ENCODE measurements at regions not wholly inside any gene's neighbourhood (a gene's known extent, or its start where the extent isn't known, plus 50 kb on each side); places are given as distances from the start of the nearest gene placed in this dataset.

DNA sequence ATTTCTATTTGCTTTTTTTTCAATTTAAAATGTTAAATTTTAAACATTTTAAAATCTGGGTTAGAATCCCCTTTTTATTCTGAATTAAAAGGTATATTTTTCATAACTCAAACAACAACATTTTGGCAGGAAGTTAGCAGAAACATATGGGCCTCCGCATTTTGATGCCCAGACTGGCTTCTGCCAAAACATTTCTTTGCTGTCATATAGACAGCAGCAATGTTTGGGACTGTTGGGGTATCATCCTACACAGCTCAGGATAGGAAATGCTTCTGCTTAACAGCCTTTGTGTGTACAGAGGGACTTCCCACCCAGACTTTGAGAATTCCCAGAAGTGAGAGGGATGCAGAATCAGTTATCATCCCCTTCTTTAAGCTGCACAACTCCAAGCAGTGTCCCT, 155.4 kb upstream of the PARD3B start:
- Histone ChIP-seq H3K36me3 (ENCODE audit: insufficient read depth, low read length) (no peaks in the 10 kb centered on the region), H3K27me3 (ENCODE audit: insufficient read depth, low read length) (no peaks in the 10 kb centered on the region), H3F3A (ENCODE audit: insufficient read depth, low read length) (no peaks in the 10 kb centered on the region), H3K9ac (ENCODE audit: low read length) (no peak overlapping the region), H4K20me1 (ENCODE audit: insufficient read depth, low read length) (no peaks in the 10 kb centered on the region), H3K27ac (ENCODE audit: low read depth, low read length, poor library complexity, severe bottlenecking) (no peak overlapping the region), H3K9me2 (ENCODE audit: low read depth, low read length) (no peaks in the 10 kb centered on the region), H3K4me2 (ENCODE audit: low read length) (no peak overlapping the region), H3K4me3 (ENCODE audit: low read depth, low read length, poor library complexity, severe bottlenecking) (no peak overlapping the region), H3K79me2 (ENCODE audit: insufficient read depth, low read length) (no peaks in the 10 kb centered on the region), H3K4me1 (ENCODE audit: insufficient read depth, low read length, severe bottlenecking) (no peaks in the 10 kb centered on the region), H2AFZ (ENCODE audit: low read length) (no peak overlapping the region), H3K9me3 (ENCODE audit: low read length) (no peaks in the 10 kb centered on the region)
- TF ChIP-seq, protein P1, sequence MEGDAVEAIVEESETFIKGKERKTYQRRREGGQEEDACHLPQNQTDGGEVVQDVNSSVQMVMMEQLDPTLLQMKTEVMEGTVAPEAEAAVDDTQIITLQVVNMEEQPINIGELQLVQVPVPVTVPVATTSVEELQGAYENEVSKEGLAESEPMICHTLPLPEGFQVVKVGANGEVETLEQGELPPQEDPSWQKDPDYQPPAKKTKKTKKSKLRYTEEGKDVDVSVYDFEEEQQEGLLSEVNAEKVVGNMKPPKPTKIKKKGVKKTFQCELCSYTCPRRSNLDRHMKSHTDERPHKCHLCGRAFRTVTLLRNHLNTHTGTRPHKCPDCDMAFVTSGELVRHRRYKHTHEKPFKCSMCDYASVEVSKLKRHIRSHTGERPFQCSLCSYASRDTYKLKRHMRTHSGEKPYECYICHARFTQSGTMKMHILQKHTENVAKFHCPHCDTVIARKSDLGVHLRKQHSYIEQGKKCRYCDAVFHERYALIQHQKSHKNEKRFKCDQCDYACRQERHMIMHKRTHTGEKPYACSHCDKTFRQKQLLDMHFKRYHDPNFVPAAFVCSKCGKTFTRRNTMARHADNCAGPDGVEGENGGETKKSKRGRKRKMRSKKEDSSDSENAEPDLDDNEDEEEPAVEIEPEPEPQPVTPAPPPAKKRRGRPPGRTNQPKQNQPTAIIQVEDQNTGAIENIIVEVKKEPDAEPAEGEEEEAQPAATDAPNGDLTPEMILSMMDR (IDR thresholded peaks at IDR 0.05; ENCODE audit: low read length) = no peak
- TF ChIP-seq EZH2 (IDR thresholded peaks at IDR 0.05; ENCODE audit: borderline replicate concordance, low read length) = no peak

DNA sequence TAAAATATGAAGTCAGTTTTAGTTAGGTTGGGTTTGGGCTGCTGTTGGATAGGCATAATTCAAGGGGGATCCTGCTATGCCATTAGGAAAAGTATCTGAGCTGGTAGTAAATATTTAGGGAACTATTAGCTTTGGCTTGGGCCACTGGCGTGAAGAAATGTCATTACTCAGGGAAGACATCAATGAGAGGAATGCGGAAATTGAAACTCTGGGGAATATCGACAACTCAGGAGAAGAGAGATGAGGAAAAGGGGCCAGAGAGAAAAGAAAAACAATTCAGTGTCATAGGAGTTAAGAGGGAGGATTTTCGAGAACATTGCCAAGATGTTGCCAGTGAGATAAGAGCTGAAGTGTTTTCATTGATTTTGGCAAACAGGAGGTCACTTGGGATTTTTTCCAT, 149.7 kb upstream of the PARD3B start:
- H3K36me3 ChIP-seq (ENCODE audit: insufficient read depth, low read length) = no peaks in the 10 kb centered on the region

DNA sequence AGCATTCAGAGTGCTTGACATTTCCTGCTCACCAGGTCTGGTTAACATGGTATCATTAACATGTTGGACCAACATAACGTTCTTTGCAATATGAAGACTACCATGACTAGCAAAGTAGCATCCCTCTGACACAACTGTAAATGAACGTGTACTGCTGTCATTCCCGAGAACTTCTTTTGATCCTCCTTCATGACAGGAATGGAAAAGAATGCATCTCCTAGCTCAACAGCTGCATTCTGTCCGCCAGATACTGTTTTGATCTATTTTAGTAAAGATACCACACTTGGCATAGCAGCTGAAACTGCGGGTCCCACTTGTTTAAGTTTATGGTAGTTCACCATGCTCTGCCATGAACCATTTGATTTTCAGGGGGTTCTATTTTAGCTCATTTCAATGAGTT, 144.2 kb upstream of the PARD3B start:
- Histone ChIP-seq H3K36me3 (ENCODE audit: insufficient read depth, low read length) (no peaks in the 10 kb centered on the region), H2AFZ (ENCODE audit: low read length) (no peak overlapping the region), H3K9ac (ENCODE audit: low read length) (no peak overlapping the region), H3F3A (ENCODE audit: insufficient read depth, low read length) (no peaks in the 10 kb centered on the region), H3K27me3 (ENCODE audit: insufficient read depth, low read length) (no peaks in the 10 kb centered on the region), H3K9me3 (ENCODE audit: low read length) (no peaks in the 10 kb centered on the region), H3K79me2 (ENCODE audit: insufficient read depth, low read length) (no peaks in the 10 kb centered on the region), H3K9me2 (ENCODE audit: low read depth, low read length) (no peaks in the 10 kb centered on the region), H3K4me3 (ENCODE audit: low read depth, low read length, poor library complexity, severe bottlenecking) (no peak overlapping the region), H3K27ac (ENCODE audit: low read depth, low read length, poor library complexity, severe bottlenecking) (no peak overlapping the region), H3K4me1 (ENCODE audit: insufficient read depth, low read length, severe bottlenecking) (no peaks in the 10 kb centered on the region), H4K20me1 (ENCODE audit: insufficient read depth, low read length) (no peaks in the 10 kb centered on the region), H3K4me2 (ENCODE audit: low read length) (no peak overlapping the region)
- TF ChIP-seq, protein P1 (IDR thresholded peaks at IDR 0.05; ENCODE audit: low read length) = no peak
- TF ChIP-seq EZH2 (IDR thresholded peaks at IDR 0.05; ENCODE audit: borderline replicate concordance, low read length) = no peak

More for the DNA sequence above, 149.7 kb upstream of the PARD3B start:
- Histone ChIP-seq H2AFZ (ENCODE audit: low read length) (no peak overlapping the region), H3K27ac (ENCODE audit: low read depth, low read length, poor library complexity, severe bottlenecking) (no peak overlapping the region), H4K20me1 (ENCODE audit: insufficient read depth, low read length) (no peaks in the 10 kb centered on the region), H3K9ac (ENCODE audit: low read length) (no peak overlapping the region), H3F3A (ENCODE audit: insufficient read depth, low read length) (no peaks in the 10 kb centered on the region), H3K4me3 (ENCODE audit: low read depth, low read length, poor library complexity, severe bottlenecking) (no peak overlapping the region), H3K9me2 (ENCODE audit: low read depth, low read length) (no peaks in the 10 kb centered on the region), H3K4me2 (ENCODE audit: low read length) (no peak overlapping the region), H3K4me1 (ENCODE audit: insufficient read depth, low read length, severe bottlenecking) (no peaks in the 10 kb centered on the region), H3K9me3 (ENCODE audit: low read length) (no peaks in the 10 kb centered on the region), H3K79me2 (ENCODE audit: insufficient read depth, low read length) (no peaks in the 10 kb centered on the region), H3K27me3 (ENCODE audit: insufficient read depth, low read length) (no peaks in the 10 kb centered on the region)
- TF ChIP-seq, protein P1 (IDR thresholded peaks at IDR 0.05; ENCODE audit: low read length) = no peak
- no peak for TF ChIP-seq EZH2 (IDR thresholded peaks at IDR 0.05; ENCODE audit: borderline replicate concordance, low read length)
